Occipital lobe (tissue), 1 donor: ENCODE measurements at regions not wholly inside any gene's neighbourhood (a gene's known extent, or its start where the extent isn't known, plus 50 kb on each side); places are given as distances from the start of the nearest gene placed in this dataset.
"Not testable (repeated sequence)": the region's sequence is repeated elsewhere in the genome, so short reads cannot be mapped to it uniquely, and the experiment has no call there.

Source experiments
- DNase-seq: peaks from one replicate; lab custom pipeline; 2025; lab: John Stamatoyannopoulos, UW

- DNase-seq, result no peak
These were observed 834.7 kb downstream of the RAPGEF2 start for GRCh38 chr4:159937595-159937994.

- DNase-seq, result not testable (repeated sequence)
These were observed 836.8 kb downstream of the RAPGEF2 start for GRCh38 chr4:159939681-159940080.

- DNase-seq, result no peak
These were observed 838.2 kb downstream of the RAPGEF2 start for GRCh38 chr4:159941076-159941475.

GRCh38 chr4:159944477-159944876 lies 841.6 kb downstream of the RAPGEF2 start:
- DNase-seq, result no peak

GRCh38 chr4:159946983-159947615 lies 844.2 kb downstream of the RAPGEF2 start:
- DNase-seq, result no peak

GRCh38 chr4:159950707-159951106 lies 847.8 kb downstream of the RAPGEF2 start:
- DNase-seq, result no peak

- no peak for DNase-seq
These were observed 863.9 kb downstream of the RAPGEF2 start for GRCh38 chr4:159966746-159967145.

- DNase-seq, result not testable (repeated sequence)
These were observed 874.1 kb downstream of the RAPGEF2 start for GRCh38 chr4:159976871-159977482.

- DNase-seq, result no peak
These were observed 875.2 kb downstream of the RAPGEF2 start for GRCh38 chr4:159977907-159978617.

- no peak for DNase-seq
These were observed 876.5 kb downstream of the RAPGEF2 start for GRCh38 chr4:159979351-159979750.

- DNase-seq, result no peak
These were observed 877.1 kb downstream of the RAPGEF2 start for GRCh38 chr4:159979953-159980352.

GRCh38 chr4:159980826-159981468 lies 878.1 kb downstream of the RAPGEF2 start:
- DNase-seq, result no peak

GRCh38 chr4:159981469-159981856 lies 878.6 kb downstream of the RAPGEF2 start:
- DNase-seq, result no peak

- no peak for DNase-seq
These were observed 880.2 kb downstream of the RAPGEF2 start for GRCh38 chr4:159983082-159983481.

- no peak for DNase-seq
These were observed 907.0 kb downstream of the RAPGEF2 start for GRCh38 chr4:160009656-160010493.

GRCh38 chr4:160019936-160020335 lies 917.1 kb downstream of the RAPGEF2 start:
- no peak for DNase-seq

- no peak for DNase-seq
These were observed 917.9 kb downstream of the RAPGEF2 start for GRCh38 chr4:160020804-160021203.

GRCh38 chr4:160021870-160022269 lies 919.0 kb downstream of the RAPGEF2 start:
- DNase-seq, result no peak

- no peak for DNase-seq
These were observed 923.8 kb downstream of the RAPGEF2 start for GRCh38 chr4:160026721-160027120.

- DNase-seq, result no peak
These were observed 931.6 kb downstream of the RAPGEF2 start for GRCh38 chr4:160034501-160034900.

GRCh38 chr4:160038615-160039014 lies 935.7 kb downstream of the RAPGEF2 start:
- DNase-seq, result no peak
